SK-N-MC (cell line): ENCODE measurements at regions not wholly inside any gene's neighbourhood (a gene's known extent, or its start where the extent isn't known, plus 50 kb on each side); places are given as distances from the start of the nearest gene placed in this dataset.

ENCODE experiments used
- EZH2 ChIP-seq: fragments of 200-600 bp; sonication (generic); IDR thresholded peaks from one replicate; pipeline ENCODE4 v1.6.1; 2017; ENCODE audit warnings: antibody characterized with exemption
- POLR2AphosphoS5 ChIP-seq: IDR thresholded peaks from 2 replicates; pipeline ENCODE4 v1.6.1; 2012; ENCODE audit warnings: mild to moderate bottlenecking, low read depth, low read length, borderline replicate concordance

- TF ChIP-seq EZH2 (no peak), POLR2AphosphoS5 (no peak)
Measured at GRCh38 chr2:66066032-66066431, 368.9 kb upstream of the MEIS1 start.
